SK-N-DZ (cell line): ENCODE measurements at regions not wholly inside any gene's neighbourhood (a gene's known extent, or its start where the extent isn't known, plus 50 kb on each side); places are given as distances from the start of the nearest gene placed in this dataset.

Experiments
- DNase-seq: peaks from one replicate; pipeline ENCODE4 v3.0.0-alpha.2; 2015; ENCODE audit warnings: low spot score

DNA sequence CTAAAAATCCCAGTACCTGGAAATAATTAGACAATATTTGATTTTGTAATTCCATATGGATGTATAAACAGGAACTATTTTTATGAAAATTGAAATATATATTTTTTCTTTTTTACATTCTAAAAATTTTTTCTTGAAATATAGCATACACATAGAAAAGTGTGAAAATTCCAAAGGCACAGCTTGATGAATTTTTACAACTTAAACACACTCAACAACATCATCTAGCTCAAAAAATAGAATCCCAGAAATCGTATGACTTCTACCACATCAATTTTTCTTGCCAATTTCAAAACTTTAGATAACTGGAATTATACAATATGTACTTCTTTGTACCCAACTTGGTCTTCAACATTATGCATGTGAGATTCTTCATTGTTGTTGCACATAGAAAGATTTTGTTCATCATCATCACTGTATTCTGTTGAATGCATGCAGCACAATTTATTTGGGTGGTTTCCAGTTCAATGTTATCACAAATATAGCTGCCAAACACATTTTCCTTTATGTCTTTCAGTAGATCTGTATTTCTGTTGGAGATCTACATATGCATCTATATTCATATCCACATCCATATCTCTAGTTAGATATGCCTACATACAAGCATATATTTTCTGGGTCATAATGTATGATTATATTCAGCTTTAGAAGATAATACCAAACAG lies 340.7 kb upstream of the SLIT2 start:
- DNase-seq: no peak

DNA sequence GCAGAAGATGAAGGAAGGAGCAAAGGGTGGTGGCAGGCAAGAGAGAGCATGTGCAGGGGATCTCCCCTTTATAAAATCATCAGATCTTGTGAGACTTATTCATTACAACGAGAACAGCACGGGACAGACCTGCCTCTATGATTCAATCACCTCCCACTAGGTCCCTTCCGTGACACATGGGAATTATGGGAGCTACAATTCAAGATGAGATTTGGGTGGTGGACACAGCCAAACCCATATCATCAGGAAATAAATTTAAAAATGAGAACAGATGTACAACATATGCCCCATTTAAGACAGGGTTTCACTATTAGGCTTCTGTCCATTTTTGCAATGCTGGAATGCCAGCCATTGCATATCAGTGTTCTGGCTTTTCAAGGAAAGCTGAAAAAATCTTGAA lies 346.7 kb upstream of the SLIT2 start:
- DNase-seq: no peak

DNA sequence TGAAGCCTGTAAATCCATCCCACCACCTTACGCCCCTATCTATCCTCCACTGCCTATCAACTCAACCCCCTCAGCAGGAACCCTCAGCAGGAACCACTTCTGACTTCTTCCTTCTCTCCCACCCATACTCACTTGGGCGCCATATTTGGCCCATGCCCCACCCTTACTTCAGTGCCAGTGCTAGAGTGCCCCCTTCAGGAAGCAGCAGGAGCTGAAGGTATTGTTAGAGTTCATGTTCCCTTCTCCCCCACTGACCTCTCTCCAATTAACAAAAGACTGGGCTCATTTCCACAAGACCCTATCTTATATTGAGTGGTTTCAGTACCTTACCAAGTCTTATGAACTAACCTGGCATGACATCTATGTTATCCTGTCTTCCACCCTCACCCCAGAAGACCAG lies 363.1 kb upstream of the SLIT2 start:
- DNase-seq: no peak

DNA sequence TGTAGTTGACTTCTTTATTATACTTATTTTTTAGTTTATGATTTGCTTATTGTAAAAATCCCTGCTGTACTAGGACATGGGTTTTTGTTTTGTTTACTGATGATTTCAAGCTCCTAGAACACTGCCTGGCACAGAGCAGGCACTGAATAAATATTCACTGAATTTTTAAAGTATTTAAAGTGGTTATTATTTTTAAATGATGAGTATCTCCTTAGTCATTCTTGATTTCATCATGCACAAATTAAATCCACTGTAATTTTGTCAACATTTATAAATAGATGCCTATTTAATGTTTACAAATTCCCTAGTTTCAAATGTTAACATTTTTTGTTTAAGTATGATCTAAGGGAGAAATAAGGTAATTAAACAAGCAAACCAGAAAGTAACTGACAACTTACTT lies 367.9 kb upstream of the SLIT2 start:
- DNase-seq: no peak

DNA sequence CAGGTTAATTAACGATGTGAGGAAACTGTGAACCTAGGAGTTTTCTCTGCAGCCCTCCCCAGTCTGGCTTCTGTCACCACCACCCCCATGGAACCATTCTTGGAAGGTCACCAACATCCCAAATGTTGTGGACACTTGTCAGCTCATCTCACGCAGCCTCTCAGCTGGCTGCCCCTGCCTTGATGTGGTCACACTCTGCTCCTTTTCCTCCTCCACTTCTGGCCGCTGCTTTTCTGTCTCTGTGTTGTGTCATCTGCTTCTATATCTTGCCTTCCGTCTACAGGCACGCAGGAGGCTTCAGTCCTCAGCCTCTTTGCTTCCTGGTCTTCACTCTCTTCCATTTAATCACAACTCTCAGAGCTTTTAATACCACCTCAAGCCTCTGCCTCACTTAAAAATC lies 371.5 kb upstream of the SLIT2 start:
- DNase-seq: peak; percentile 18

DNA sequence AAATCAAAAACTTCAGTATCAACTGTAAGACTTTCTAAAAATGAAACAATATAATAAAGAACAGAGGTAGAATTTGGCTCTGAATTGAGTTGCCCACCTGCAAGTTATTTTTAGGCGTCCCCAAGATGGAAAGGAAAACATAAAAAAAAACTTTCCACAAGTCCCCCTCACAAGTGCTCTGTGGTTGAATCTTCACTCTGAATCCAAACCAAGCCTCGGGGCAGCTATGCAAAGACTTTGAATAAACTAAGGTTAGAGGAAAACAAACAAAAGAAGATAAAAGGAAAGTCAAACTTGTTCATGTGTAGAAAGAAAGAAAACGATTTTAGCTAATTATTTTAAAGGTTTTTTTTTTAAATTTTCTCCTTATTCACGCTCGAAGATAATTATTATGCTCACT lies 372.4 kb upstream of the SLIT2 start:
- no peak for DNase-seq

DNA sequence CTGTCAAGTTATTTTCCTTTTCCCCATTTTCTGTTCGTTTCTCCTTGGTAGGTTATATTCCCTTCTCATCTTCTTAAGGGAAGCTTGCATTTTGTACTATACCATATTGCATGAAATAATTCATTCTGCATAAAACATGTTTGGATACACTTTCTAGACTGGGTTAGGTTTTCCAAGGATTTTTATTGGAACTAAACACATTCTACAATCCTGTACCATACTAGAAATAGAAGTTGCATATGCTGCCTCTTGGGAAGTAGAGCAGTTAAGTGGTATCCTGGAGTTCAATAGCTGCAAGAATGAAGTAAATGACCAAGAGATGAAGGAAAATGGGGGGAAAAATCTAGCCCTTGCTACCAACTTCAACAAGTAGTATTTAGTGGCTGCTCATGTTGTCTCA lies 393.7 kb upstream of the SLIT2 start:
- no peak for DNase-seq

DNA sequence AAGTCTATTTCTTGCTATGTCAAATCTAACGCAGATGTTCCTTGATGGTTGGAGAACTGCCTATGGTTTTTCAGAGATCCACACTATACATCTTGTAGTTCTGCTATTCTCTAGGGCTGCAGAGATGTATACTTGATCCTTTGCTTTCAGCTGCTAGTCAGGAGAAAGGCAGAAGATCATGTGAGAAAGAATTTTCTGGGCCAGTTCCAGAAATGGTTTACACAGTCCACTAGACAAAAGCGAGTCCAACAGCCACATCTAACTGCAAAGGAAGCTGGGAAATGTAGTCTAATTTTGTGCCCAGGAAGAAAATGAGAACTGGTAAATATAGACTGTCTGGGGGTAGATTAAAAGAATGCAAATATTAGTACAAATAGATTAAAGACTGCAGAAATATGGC lies 394.3 kb upstream of the SLIT2 start:
- no peak for DNase-seq

DNA sequence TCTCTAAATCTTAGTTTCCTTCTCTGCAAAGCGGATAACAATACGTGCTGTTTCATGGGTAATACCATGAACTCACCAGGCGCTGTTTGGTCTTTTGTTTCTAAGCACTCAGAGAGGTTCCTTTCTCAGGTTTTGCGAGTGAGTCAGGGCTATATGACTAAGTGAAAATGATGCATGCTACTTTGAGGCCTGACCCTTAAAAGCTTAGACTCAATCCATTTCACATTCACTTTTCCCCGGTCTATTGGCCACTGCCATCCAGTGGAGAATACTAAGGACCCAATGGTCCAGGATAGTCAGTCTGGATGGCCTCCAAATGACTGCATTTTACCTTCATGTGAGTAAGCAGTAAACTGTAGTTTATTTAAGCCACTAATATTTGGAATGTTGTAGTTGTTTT lies 400.8 kb upstream of the SLIT2 start:
- DNase-seq: no peak

DNA sequence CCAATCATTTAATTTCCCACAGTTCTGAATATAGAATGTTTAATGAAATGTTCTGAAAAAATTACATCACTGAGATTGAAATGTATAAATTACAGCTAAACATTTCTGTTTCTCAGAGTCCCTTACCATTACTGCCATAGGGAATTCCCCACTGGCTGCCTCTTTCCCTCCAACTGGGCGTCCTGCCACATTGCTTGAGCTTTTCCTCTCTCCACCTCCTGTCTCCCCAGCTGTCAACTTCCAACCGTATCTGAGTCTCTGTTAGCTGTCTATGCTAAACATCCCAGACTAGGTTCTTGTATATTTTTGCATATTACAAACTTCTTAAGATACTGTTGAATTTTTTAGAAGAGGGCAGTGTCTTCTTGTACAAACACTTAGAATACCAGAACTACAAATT lies 407.3 kb upstream of the SLIT2 start:
- DNase-seq: no peak

DNA sequence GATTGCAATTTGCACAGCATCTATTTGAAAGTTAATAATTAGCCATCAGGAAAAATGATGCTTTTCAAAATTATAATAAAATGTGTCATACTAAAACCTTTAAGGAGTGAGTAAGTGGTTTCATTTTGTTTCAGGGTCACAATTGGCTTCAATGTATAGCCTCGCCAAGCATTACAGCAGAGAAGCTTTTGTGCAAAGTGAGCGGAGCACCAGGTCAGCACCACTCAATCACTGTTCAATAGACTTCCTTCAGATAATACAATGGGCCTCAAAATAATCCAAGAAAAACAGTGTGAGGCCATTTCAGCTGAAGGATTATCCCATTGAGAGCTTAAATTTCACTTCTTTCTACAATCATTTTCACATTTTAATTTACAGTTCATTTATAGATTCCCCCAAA lies 409.2 kb upstream of the SLIT2 start:
- no peak for DNase-seq

DNA sequence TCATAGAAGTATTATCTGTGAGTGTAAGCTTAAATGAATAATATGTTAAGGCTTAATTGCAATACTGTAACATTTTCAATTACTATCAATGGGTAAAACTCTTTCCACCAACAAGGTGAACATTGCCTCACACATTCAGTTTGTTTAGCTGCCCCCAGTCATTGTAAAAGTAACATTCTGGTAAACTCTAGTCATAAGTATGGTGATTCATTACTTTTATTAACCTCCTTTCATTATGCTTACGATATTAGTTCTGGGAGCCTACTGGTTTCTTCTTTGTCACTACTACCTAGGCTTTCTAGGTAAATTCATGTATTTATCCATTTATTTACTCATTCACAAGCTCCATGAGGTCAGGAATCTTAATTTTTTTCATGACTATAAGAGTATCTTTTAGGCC lies 412.8 kb upstream of the SLIT2 start:
- no peak for DNase-seq

DNA sequence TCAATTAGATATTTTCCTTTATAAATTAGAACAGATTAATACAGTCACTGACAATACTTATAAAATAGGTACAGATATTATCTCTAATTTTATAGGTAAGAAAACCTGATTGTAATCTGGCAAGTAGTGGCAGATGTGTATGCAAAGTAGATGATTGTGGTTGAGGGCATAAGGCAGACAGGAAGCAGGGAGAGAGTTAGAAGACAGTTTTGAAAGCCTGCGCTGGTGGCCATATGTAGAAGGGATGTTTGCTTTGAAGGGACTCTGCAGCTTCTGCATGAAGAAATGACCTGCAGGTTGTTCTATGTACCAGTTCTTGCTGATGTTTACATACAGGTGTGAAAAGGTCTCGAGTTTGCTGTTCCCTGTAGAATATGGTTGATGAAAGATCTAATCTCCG lies 416.3 kb upstream of the SLIT2 start:
- DNase-seq: no peak

DNA sequence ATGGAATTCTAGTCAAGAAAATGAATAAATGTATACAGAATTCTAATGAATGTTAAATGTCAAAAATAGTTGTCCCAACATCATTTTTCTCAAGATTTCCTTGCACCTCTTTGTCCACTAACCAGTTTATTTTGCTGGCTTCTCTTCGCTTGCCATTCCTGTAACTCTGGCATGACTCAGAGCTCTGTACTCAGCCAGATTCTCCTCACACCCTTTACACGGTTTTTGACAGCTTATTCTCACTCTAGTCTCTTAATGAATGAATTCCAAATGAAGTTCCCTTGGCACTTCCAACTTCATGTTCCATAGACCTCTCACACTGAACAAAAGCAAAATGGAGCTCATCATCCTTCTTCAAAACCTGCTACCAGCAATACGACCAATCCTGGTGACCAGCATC lies 419.3 kb upstream of the SLIT2 start:
- DNase-seq: no peak

DNA sequence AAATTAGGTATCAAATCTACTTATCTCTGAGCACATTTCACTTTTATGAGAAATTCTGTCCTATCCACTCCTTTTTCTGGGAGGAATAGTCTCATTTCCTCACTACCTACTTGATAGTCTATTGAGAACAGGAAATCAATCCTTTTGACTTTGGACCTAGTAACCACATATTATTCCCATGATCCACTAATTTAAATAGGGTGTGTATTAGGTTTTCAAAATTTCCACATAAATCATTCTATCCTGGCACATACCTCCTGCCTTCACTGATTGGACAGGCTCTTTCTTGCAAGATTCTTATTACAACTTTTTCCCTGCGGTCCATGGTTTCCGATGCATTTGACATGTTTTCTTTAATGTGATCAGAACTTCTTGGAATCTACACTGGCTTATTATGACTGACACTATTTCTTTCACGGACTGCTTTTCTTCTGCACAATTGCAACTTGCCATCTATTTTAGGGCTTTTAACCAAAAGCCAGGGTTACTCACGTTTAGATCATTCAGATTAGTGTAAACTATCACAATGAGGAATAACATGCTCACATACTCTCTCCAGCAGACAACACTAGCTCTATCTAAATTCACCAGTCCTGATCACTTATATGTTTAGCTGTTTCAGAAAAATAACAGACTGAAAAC lies 419.9 kb upstream of the SLIT2 start:
- no peak for DNase-seq

DNA sequence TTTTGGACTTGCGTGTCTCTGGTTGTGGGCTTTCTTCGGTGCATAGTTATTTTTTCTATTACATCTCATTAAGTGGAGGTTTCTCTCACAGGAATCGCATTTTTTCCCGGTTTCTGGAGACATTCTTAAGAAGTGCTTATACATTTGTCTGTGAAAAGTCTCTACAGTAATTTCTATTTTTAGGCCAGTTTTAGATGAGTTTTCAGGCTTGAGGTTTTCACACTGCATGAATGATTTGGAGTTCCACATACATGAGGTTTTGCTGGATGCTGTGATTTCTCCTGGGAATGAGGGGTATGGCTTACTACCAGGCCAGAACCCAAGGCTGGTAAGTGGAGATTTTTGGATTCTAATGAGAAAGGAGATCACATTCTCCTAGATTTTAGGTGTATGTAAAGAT lies 422.6 kb upstream of the SLIT2 start:
- DNase-seq: no peak

DNA sequence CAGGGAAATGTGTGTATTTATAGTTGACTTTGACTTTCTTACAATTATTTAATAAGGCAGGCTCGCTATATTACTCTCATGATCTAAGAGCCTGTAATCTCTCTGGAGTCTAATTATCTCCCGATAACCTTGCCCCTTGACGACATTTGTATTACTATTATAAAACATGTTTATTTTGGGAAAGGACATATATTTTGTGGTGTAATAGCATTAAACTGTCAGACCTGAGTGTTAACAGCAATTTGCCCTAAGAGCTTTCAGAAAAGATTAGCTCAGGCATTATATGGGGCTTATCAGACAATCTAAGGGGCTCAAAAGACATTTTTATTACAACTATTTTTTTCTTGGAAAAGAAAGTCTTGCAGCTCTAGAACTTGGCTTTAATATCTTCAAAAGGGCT lies 427.9 kb upstream of the SLIT2 start:
- DNase-seq: peak; percentile 60

DNA sequence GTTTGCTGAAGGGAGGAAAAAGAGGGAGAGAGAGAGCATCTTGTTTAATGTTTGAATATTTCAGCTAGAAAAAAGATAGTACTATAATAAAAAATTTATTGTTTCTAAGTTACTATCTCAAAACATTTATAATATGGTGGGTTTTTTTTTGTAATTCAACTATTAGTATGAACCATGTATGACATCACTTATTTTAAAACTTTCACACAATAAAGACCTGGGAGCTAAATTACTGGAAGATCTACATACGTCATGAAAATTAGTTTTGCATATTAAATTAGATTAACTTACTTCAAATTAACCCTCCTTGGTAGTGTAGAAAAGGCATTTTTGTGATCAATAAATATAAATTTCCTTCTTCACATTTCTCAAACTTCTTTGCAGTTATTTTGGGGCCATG lies 432.0 kb upstream of the SLIT2 start:
- DNase-seq: no peak

DNA sequence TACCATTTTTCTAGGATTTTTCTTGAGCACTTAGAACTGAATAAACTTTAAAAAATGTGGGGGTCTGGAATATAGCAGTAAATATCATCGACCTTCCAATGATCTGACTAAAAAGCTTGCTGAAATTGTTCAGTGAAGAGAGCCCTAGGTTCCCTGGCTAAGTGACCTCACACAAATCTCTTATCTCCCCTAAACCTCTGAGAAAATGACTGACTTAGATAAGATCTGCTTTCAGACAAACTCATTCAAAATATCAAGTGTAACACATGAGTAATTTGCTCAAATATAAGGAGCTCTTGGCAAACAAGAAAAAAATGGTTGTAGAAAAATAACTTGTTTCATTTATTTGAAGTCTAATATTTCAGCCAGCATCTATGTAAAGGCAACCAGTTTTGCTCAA lies 441.7 kb upstream of the SLIT2 start:
- DNase-seq: peak; percentile 11

DNA sequence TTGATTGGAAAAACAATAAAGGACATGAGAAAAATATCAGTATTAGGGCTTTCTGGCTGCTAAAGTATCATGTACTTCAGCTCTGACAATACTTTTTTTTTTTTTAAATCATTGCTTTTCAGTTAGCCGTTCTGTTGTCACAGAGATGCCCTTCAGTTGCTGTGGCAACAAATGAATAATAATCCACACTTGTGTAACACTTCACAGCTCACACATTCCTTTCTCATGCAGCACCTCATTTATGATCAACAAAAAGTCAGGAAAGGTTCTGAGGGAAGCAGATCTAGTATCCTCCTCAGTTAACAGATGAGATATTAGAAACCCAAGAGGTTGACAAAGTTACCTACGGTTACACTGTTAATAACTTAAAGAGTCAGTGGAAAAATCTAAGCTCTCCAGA lies 444.2 kb upstream of the SLIT2 start:
- DNase-seq: no peak

DNA sequence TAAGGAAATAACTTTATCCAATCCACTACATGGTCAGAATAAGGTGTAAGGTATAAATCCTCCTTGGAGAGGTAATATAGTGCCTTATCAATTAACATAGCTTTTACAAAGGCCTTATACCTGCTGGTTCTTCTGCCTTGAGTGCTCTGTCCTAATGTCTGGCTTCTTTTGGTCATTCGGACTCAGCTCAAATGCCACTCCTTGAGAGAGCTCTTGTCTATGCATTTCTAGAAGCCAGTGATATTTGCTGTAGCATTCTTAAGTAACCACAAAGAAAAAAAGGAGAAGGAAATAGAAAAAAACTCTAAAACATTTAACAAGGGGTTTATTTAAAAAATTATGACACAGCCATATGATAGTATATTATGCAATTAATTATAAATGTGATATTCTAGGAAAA lies 444.8 kb upstream of the SLIT2 start:
- DNase-seq: no peak

DNA sequence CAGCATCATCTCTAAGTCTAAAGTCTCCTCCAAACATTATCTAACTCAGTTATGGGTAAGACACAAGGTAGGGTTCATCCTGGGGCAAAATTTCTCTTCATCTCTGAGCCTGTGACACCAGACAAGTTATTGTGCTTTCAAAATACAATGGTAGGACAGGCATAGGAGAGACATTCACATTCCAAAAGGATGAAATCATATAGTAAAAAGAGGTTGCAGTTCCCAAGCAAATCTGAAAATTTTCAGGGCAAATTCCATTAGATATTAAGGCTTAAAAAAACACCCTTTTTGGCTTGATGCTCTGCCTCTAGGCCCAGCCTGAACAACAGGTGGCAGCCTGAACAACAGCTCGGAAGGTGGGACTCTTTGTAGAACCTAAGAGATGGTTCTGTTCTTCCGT lies 448.3 kb upstream of the SLIT2 start:
- DNase-seq: no peak

DNA sequence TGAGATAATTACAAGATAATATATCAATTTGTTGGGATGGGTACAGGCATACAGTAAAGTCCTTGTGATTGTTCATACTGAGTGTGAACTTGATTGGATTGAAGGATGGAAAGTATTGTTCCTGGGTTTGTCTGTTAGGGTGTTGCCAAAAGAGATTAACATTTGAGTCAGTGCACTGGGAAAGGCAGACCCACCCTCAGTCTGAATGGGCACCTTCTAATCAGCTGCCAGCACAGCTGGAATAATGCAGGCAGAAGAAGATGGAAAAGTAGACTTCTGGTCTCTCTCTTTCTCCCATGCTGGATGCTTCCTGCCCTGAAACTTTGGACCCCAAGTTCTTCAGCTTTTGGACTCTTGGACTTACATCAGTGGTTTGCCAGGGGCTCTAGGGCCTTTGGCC lies 457.9 kb upstream of the SLIT2 start:
- DNase-seq: no peak
